ENCODE measurements at regions not wholly inside any gene's neighbourhood (a gene's known extent, or its start where the extent isn't known, plus 50 kb on each side); places are given as distances from the start of the nearest gene placed in this dataset.
"Not testable (repeated sequence)": the region's sequence is repeated elsewhere in the genome, so short reads cannot be mapped to it uniquely, and the experiment has no call there.

DNA sequence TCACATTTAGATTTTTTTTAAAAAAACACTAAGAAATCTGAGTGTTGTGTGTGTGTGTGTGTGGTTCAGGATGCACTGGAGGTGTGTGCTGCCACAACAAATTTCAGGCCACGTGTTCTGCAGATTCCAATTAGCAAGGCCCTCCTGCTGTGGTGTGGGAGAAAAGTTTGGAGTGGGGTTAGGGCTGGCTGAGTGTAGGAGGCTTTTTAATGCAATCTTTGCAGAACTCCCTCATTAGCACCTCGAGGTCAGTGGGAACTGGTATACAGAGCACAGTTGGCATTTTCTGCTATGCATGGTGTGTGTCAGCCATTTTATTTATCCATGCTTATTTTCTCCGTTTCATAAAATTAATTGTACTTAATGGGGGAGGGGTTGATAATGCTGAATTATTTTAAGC, 187.6 kb downstream of the SOX4 start:
- Histone ChIP-seq H3K4me3 (ENCODE audit: low read length) (no peak overlapping the region), H3K4me1 (ENCODE audit: control insufficient read depth, insufficient read depth, low read length) (no peaks in the 10 kb centered on the region), H3K36me3 (ENCODE audit: control insufficient read depth, insufficient read depth, low read length) (no peaks in the 10 kb centered on the region), H3K9me3 (replicated peaks; ENCODE audit: control insufficient read depth, low read depth, low read length) (no peaks in the 10 kb centered on the region), H3K27ac (ENCODE audit: low read length) (no peak overlapping the region), H3K27me3 (ENCODE audit: control insufficient read depth, insufficient read depth, low read length) (no peaks in the 10 kb centered on the region)
- DNase-seq, result no peak
- no CpG with 5 or more reads among the region's 3 CpGs for WGBS (ENCODE audit: insufficient coverage)

DNA sequence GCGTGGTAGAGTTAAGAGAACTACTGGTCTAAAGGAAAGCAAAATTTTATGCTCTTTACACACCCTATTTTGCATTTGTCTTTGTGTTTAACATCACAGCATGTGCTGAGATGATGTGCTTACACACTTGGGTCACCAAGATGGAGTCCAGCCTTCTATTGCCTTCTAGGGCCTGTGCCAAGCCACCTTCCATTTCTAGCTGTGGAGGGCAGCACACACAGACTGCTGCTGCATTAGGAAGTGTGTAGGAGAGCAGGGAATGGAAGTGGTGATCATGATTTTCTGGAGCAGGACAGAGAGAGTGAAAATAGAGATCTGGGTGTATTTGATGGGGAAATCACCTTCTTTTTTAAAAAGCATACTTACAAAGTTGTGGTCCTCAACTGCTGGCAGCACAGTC, 191.6 kb downstream of the SOX4 start:
- H3K36me3 ChIP-seq (ENCODE audit: control insufficient read depth, insufficient read depth, low read length), result no peaks in the 10 kb centered on the region
- no CpG with 5 or more reads among the region's 1 CpG for WGBS (ENCODE audit: insufficient coverage)
- no peak overlapping the region for H3K27ac ChIP-seq (ENCODE audit: low read length)
- no peak overlapping the region for H3K4me3 ChIP-seq (ENCODE audit: low read length)
- DNase-seq, result no peak
- H3K4me1 ChIP-seq (ENCODE audit: control insufficient read depth, insufficient read depth, low read length), result no peaks in the 10 kb centered on the region
- H3K9me3 ChIP-seq (replicated peaks; ENCODE audit: control insufficient read depth, low read depth, low read length), result no peaks in the 10 kb centered on the region
- H3K27me3 ChIP-seq (ENCODE audit: control insufficient read depth, insufficient read depth, low read length), result no peaks in the 10 kb centered on the region

- DNase-seq, result no peak
- H3K36me3 ChIP-seq (ENCODE audit: control insufficient read depth, insufficient read depth, low read length), result no peaks in the 10 kb centered on the region
- 80% methylated on average over 1 of the region's 3 CpGs for WGBS (ENCODE audit: insufficient coverage)
- no peak overlapping the region for H3K27ac ChIP-seq (ENCODE audit: low read length)
- no peak overlapping the region for H3K4me3 ChIP-seq (ENCODE audit: low read length)
- H3K4me1 ChIP-seq (ENCODE audit: control insufficient read depth, insufficient read depth, low read length), result no peaks in the 10 kb centered on the region
- no peaks in the 10 kb centered on the region for H3K9me3 ChIP-seq (replicated peaks; ENCODE audit: control insufficient read depth, low read depth, low read length)
- no peaks in the 10 kb centered on the region for H3K27me3 ChIP-seq (ENCODE audit: control insufficient read depth, insufficient read depth, low read length)
Observed at GRCh38 chr6:21791056-21791455, 197.5 kb downstream of the SOX4 start.

DNA sequence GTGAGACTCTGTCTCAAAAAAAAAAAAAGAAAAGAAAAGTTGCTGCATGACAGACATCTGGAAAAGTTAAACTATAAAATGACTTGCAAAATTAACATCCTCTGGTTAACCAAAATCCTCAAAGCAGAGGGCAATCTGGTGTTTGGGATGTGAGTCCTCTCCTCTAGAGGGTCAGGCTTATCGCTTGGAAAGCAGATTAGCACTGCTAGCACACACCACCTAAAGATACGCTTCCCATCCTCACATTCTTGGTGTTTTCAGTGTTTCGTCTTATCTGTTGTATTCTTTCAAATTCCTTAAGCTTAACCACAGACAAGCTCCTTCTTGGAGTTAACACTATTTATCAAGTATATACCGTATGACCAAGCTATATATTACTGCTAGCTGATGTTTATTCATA, 198.0 kb downstream of the SOX4 start:
- no peak overlapping the region for H3K4me3 ChIP-seq (ENCODE audit: low read length)
- H3K4me1 ChIP-seq (ENCODE audit: control insufficient read depth, insufficient read depth, low read length), result no peaks in the 10 kb centered on the region
- H3K9me3 ChIP-seq (replicated peaks; ENCODE audit: control insufficient read depth, low read depth, low read length), result no peaks in the 10 kb centered on the region
- no CpG with 5 or more reads among the region's 4 CpGs for WGBS (ENCODE audit: insufficient coverage)
- no peak overlapping the region for H3K27ac ChIP-seq (ENCODE audit: low read length)
- no peak for DNase-seq
- H3K27me3 ChIP-seq (ENCODE audit: control insufficient read depth, insufficient read depth, low read length), result no peaks in the 10 kb centered on the region
- H3K36me3 ChIP-seq (ENCODE audit: control insufficient read depth, insufficient read depth, low read length), result no peaks in the 10 kb centered on the region

DNA sequence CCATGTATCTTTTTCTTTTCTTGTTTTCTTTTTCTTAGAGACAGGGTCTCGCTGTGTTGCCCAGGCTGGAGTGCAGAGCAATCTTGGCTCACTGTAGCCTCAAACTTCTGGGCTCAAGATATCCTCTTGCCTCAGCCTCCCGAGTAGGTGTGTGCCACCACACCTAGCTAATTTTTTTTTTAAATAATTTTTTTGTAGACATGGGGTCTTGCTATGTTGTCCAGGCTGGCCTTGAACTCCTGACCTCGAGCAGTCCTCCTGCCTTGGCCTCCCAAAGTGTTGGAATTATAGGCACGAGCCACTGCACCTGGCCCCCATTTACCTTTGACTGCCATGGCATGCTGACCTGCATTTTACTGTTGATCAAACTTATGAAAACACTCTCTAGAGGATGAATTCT, 198.6 kb downstream of the SOX4 start:
- Histone ChIP-seq H3K9me3 (replicated peaks; ENCODE audit: control insufficient read depth, low read depth, low read length) (no peaks in the 10 kb centered on the region), H3K4me1 (ENCODE audit: control insufficient read depth, insufficient read depth, low read length) (no peaks in the 10 kb centered on the region), H3K27me3 (ENCODE audit: control insufficient read depth, insufficient read depth, low read length) (no peaks in the 10 kb centered on the region), H3K4me3 (ENCODE audit: low read length) (no peak overlapping the region), H3K27ac (ENCODE audit: low read length) (no peak overlapping the region), H3K36me3 (ENCODE audit: control insufficient read depth, insufficient read depth, low read length) (no peaks in the 10 kb centered on the region)
- 100% methylated on average over 3 of the region's 4 CpGs for WGBS (ENCODE audit: insufficient coverage)
- DNase-seq, result no peak

DNA sequence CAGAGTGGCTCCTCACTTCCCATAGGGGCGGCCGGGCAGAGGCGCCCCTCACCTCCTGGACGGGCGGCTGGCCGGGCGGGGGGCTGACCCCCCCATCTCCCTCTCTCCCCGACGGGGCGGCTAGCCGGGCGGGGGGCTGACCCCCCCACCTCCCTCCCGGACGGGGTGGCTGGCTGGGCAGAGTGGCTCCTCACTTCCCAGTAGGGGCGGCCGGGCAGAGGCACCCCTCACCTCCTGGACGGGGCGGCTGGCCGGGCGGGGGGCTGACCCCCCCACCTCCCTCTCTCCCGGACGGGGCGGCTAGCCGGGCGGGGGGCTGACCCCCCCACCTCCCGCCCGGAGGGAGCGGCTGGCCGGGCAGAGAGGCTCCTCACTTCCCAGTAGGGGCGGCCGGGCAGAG, 203.4 kb downstream of the SOX4 start:
- DNase-seq, result not testable (repeated sequence)

GRCh38 chr6:21798468-21798867, 204.9 kb downstream of the SOX4 start:
- Histone ChIP-seq H3K4me1 (ENCODE audit: control insufficient read depth, insufficient read depth, low read length) (peaks cover 7% of the 10 kb centered on the region), H3K4me3 (ENCODE audit: low read length) (no peak overlapping the region), H3K36me3 (ENCODE audit: control insufficient read depth, insufficient read depth, low read length) (no peaks in the 10 kb centered on the region), H3K9me3 (replicated peaks; ENCODE audit: control insufficient read depth, low read depth, low read length) (no peaks in the 10 kb centered on the region), H3K27me3 (ENCODE audit: control insufficient read depth, insufficient read depth, low read length) (no peaks in the 10 kb centered on the region), H3K27ac (ENCODE audit: low read length) (no peak overlapping the region)
- 100% methylated on average over 4 of the region's 4 CpGs for WGBS (ENCODE audit: insufficient coverage)
- DNase-seq, result no peak

More for the DNA sequence above, 203.4 kb downstream of the SOX4 start:
- H3K9me3 ChIP-seq (replicated peaks; ENCODE audit: control insufficient read depth, low read depth, low read length); H3K36me3 ChIP-seq (ENCODE audit: control insufficient read depth, insufficient read depth, low read length); H3K27me3 ChIP-seq (ENCODE audit: control insufficient read depth, insufficient read depth, low read length); H3K27ac ChIP-seq (ENCODE audit: low read length); H3K4me3 ChIP-seq (ENCODE audit: low read length); H3K4me1 ChIP-seq (ENCODE audit: control insufficient read depth, insufficient read depth, low read length): not testable (repeated sequence)
- WGBS (ENCODE audit: insufficient coverage), result no CpG with 5 or more reads among the region's 31 CpGs

DNA sequence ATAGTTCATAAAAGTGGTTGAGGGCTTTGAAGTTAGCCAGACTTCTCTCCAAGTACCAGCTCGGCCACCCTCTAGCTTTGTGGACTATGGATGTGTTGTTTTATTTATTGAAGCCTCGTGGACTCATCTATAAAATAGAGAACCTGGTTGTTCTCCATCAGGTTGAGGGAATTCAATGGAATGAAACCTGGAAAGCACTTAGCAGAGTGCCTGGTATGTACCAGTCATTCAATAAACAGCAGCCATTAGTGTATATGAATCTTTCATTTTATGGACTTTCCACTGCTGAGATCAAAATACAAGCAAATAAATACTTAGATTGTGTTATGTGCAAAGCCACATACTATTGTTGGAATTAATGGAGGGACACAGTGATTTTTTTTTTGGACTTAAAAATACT, 206.8 kb downstream of the SOX4 start:
- Histone ChIP-seq H3K4me1 (ENCODE audit: control insufficient read depth, insufficient read depth, low read length) (peaks cover 7% of the 10 kb centered on the region), H3K4me3 (ENCODE audit: low read length) (no peak overlapping the region), H3K27me3 (ENCODE audit: control insufficient read depth, insufficient read depth, low read length) (no peaks in the 10 kb centered on the region), H3K9me3 (replicated peaks; ENCODE audit: control insufficient read depth, low read depth, low read length) (no peaks in the 10 kb centered on the region), H3K36me3 (ENCODE audit: control insufficient read depth, insufficient read depth, low read length) (no peaks in the 10 kb centered on the region), H3K27ac (ENCODE audit: low read length) (no peak overlapping the region)
- DNase-seq, result no peak
- WGBS (ENCODE audit: insufficient coverage), result no CpG with 5 or more reads among the region's 2 CpGs

DNA sequence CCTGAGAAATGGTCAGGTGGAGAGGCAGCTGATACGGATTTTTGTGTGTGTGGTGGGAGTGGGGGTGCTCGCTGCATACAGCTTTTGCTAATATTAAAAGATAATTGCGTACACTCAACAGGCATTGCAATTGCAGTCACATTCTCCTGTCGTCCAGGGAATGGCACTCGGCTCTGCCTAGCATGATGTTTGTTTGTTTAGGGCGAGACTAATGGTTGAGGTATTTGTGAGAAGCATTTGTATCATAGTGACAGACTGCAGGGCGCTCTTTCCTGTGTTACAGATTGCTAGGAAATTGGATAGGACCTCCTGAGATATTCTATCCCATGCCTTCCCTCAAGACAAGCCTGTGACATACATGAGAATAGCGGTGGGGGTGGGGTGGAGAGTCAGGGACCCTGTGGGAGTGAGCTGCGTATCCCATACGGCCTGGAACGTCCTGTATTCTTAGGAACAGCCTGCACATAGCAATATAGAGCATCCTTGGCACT, 207.4 kb downstream of the SOX4 start:
- H3K27me3 ChIP-seq (ENCODE audit: control insufficient read depth, insufficient read depth, low read length), result no peaks in the 10 kb centered on the region
- no peaks in the 10 kb centered on the region for H3K36me3 ChIP-seq (ENCODE audit: control insufficient read depth, insufficient read depth, low read length)
- whole genome bisulfite sequencing (ENCODE audit: insufficient coverage), result 65% methylated on average over 4 of the region's 11 CpGs
- H3K4me1 ChIP-seq (ENCODE audit: control insufficient read depth, insufficient read depth, low read length), result peaks cover 7% of the 10 kb centered on the region
- H3K9me3 ChIP-seq (replicated peaks; ENCODE audit: control insufficient read depth, low read depth, low read length), result no peaks in the 10 kb centered on the region
- H3K4me3 ChIP-seq (ENCODE audit: low read length), result no peak overlapping the region
- no peak overlapping the region for H3K27ac ChIP-seq (ENCODE audit: low read length)
- no peak for DNase-seq

GRCh38 chr6:21801446-21802174, 208.1 kb downstream of the SOX4 start:
- no peak overlapping the region for H3K4me3 ChIP-seq (ENCODE audit: low read length)
- H3K27ac ChIP-seq (ENCODE audit: low read length), result peak overlapping the region; percentile 72
- peaks cover 7% of the 10 kb centered on the region for H3K4me1 ChIP-seq (ENCODE audit: control insufficient read depth, insufficient read depth, low read length)
- WGBS (ENCODE audit: insufficient coverage), result 50% methylated on average over 1 of the region's 1 CpG
- H3K9me3 ChIP-seq (replicated peaks; ENCODE audit: control insufficient read depth, low read depth, low read length), result no peaks in the 10 kb centered on the region
- peak; percentile 51 for DNase-seq
- H3K27me3 ChIP-seq (ENCODE audit: control insufficient read depth, insufficient read depth, low read length), result no peaks in the 10 kb centered on the region
- no peaks in the 10 kb centered on the region for H3K36me3 ChIP-seq (ENCODE audit: control insufficient read depth, insufficient read depth, low read length)
